HG03095 (cell line): ENCODE measurements at regions not wholly inside any gene's neighbourhood (a gene's known extent, or its start where the extent isn't known, plus 50 kb on each side); places are given as distances from the start of the nearest gene placed in this dataset.
A peak's percentile ranks its signal among the peaks of the same experiment; 100 is the strongest.

Source experiments
- ATAC-seq: cut with Tn5 transposase; IDR thresholded peaks from one replicate; pipeline ENCODE4 v1.9.1; 2021; ENCODE audit warnings: moderate library complexity; ENCODE audit not compliant: unreplicated experiment

DNA sequence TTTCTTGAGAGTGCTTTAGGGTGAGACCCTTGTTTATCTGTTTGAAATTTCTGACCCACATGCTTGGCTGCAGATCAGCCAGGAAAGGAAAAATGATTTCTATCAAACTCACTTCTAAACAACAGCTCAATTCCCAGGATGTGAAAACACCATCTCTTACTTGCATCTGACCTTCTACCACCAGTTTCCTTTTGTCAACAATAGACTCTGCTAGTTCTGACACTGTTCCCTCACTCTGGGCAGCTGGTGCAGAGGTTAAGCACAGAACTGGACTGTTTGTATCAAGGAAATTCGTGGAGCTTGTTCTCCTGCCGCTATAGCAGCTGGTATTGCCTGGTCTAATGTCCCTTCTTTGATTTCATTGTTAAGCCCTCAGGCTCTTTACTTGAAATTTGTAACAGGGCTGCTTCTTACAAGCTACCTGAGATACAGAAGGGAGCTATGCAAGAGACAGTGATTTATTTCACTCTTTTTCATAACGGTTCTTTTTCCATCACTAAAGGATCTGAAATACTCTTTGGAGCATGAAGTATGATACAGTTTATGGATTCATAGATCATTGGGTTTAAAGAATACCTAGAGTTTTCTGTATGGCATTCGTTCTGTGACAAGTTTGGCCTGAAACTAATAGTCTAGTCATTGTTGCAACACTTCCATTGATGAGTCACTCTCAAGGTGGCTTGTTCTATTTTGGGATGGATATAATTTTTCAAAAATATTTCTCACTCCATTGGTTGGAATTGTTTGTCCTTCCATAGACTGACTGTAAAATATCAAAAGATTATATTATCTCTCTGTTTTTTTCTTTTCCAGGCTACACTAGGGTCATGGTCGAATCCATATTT lies 178.2 kb upstream of the ZC3H12C start:
- no peak for ATAC-seq

DNA sequence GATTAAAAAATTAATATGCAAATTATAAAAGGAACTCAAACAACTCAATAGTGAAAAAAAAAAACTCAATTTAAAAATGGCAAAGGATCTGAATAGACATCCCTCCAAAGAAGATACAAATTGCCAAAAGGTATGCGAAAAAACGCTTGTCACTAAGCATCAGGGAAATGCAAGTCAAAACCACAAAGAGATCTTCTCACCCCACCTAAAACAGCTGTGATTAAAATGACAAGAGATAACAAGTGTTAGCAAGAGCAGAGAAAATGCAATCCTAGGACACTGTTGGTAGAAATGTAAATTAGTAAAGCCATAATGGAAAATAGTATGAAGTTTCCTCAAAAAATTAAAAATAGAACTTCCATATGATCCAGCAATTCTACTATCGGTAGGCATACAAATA lies 166.3 kb upstream of the ZC3H12C start:
- no peak for ATAC-seq

DNA sequence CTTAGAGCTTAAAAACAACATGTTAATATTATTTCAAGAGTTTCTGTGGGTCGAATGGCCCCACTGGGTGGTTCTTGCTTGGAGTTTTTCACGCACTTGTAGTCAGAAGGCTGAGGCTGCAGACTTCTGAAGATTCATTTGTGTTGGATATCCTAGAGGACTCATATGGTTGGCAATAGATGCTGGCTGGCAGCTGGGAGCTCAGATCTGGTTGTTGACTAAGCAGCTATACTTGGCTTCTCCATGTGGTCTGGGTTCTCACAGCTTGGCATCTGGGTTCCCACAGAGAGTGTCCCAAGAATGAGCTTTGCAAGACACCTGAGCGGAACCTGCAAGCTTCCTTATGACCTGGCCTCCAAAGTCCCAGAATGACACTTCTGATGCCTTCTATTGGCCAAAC lies 163.9 kb upstream of the ZC3H12C start:
- no peak for ATAC-seq

DNA sequence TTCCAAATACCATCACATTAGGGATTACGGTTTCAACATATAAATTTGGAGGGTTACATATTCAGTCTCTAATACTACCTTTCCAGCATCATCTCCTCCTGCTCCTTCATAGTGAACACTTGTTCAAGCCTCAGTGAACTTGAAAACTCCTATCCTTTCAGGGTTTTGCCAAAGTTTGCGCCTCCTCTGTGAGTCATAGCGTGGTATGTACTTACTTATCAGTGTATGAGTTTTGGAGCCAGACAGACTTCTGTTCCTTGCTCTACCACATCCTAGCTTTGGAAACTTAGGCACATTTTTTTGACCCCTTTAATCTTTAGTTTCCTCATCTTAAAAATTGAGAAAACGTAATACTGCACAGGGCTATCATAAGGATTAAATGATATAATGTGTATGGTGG lies 160.1 kb upstream of the ZC3H12C start:
- no peak for ATAC-seq

DNA sequence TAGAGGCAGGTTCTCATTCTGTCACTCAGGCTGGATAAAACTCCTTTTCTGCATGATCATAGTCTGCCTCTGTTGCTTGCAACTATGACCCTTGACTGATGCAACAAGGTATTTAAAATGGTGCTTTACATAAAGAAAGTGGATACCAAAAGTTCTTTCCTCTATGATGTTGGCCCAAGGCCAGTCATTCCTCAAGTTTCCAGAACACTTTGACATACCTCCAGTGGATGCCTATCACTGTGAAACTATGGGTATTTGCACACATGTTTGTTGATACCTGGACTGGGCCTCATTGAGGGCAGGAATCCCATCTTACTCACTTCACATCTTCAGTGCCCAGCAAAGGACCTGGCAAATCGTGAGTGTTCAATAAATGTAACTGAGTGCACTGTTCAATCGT lies 159.0 kb upstream of the ZC3H12C start:
- no peak for ATAC-seq

DNA sequence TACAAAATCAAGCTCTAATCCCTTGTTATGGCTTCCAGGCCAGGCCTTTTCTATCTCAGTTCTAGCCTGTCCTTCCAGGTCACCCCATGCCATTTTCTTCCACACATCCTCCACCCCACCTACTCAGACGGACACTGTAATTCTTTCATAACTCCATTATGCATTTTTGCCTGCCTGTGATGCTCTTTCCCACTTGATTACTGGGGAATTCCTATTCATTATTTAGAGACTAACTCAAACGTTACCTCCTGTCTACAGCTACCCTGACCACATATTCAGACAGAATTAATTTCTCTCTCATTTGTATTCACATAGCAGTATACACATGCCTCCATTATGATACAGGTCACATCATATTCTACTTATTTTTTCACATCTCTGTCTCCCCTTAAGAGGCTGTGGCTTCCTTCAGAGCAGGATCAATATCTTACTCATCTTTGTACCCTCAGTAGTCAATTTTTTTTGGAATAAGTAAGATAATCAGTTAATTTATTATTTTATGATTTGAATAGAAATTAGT lies 156.5 kb upstream of the ZC3H12C start:
- ATAC-seq, result no peak

DNA sequence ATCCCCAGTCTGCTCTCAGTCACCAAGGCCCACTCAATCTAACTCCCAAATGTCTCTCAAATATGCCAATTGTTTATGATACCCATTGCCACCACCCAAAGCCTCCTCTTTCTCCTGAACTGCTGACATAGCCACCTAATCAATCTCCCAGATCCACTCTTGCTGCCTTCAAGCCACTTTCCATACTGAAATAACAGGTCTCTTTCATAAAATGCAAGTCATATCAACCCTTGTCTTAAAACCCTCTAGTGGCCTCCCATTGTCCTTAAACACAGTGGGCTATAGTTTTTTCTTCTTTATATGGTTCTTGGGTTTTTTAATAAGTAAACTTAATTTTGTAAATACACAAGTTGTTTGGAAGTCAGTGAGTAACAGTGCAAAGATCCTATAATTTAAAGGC lies 155.2 kb upstream of the ZC3H12C start:
- no peak for ATAC-seq

DNA sequence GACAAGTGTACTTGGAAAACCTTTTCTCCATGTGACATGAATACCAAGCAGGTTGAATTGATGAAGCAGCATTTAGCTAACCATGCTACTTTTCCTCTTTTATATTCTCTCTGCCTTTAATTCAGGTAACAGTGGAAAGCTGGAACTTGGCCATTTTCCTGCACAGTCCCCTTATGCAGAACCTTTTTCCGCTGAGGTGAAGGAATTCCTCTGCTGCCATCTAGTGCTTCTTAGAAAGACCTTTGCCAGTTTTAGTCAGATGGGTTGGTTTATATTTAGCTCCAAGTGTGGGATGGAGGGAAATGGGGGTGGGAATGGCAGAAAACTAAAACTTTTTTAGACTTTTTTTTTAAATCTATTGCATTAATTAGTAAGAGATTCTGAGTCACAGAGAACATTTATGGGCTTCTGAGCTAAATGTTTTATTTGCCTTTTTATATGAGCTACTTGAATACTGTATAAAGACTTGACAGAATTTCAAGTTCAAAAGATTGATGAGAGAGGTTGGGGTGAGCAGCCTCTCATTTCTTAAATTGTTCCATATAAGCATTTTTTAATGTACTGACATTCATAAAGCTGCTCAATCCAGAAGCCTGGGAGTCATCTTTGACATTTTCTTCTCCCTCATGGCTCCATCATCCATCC lies 153.9 kb upstream of the ZC3H12C start:
- ATAC-seq, result no peak

DNA sequence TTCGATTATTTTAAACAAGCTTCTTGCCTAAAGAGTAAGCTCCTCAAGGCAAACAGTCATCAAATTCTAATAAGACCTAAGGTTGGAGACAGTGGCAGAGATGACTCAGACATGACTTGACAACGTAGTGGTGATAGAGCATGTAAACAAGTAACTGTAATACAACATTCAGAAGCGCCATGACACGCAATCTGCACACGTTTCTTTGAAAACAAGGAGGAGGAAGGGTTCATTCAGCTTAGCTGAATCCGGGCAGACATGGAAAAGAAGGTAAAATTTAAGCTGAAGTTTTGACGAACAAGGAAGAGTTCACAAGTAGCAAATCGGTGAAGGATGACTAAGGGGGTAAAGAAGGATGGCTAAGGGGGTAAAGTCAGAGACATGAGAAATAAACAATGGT lies 152.4 kb upstream of the ZC3H12C start:
- no peak for ATAC-seq

DNA sequence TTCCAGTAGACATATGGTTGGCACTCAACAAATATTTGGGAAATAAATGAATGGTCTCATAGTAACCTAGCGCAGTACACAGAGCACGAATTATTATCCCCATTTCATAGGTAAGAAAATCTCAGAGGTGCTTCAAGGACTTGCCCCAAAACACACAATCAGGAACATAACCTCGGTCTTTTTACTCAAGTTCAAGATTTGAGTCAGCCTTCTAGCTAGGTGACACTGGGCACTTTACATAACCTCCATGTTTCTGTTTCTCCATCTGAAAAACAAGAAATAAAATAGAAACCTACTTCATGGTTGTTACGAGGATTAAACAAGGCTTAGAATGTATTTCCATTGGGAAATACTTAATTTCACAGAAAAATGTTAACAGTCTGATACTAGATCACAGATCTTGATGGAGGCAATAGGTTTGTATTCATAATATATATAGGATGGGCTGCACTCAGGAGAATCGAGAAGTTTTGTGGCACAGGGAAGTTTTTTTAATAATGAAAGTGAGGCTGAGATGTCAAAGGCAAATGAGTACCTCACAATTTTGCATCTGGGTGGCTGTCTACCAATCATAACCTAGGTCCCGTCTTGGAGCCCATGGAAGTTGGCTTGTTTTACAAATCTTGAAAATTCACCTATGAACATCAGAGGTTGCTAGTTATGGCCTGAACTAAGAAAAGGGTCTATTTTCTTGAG lies 147.4 kb upstream of the ZC3H12C start:
- ATAC-seq, result peak; percentile 53

DNA sequence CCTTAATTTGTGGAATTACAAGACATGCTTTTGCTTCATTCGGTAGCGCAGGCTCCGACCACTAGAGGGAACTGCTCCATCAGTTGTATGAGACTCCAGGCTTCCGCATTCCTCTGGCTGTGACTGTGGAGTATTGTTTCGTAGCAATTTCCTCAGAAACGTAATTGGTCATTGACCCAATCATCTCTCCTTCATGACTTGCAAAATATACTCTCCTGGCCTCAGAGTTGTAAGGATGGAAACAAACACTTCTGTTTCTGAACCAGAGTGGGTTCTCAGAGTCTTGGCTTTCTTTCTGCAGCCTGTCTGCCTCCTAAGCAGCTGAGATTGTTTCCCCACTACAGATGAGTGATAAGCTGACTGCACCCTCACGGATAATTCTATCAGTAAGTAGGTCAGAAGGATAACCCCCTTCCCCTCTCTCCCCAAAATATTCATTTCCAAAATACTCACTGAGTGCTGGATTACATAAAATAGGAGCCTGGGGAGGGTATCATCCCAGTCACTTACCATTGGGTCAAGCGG lies 146.8 kb upstream of the ZC3H12C start:
- peak; percentile 93 for ATAC-seq

DNA sequence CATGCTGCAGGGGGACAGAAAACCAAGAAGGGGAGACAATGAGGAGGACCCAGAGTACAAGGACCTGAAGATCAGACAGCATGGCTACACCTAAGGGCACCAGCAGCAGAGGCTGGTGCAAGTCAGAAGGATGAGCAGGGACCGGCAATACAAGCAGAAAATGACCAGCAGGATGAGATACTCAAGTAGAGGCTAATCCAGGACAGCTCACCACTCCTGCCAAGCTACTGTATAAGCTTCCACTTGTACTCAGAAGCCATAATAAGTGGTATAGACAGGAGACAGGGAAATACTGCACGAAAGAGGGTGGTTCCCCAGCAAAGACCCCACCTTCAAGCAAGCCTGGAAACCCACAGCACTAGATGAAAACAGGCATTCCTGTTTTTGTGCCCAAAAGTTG lies 138.7 kb upstream of the ZC3H12C start:
- ATAC-seq, result no peak

DNA sequence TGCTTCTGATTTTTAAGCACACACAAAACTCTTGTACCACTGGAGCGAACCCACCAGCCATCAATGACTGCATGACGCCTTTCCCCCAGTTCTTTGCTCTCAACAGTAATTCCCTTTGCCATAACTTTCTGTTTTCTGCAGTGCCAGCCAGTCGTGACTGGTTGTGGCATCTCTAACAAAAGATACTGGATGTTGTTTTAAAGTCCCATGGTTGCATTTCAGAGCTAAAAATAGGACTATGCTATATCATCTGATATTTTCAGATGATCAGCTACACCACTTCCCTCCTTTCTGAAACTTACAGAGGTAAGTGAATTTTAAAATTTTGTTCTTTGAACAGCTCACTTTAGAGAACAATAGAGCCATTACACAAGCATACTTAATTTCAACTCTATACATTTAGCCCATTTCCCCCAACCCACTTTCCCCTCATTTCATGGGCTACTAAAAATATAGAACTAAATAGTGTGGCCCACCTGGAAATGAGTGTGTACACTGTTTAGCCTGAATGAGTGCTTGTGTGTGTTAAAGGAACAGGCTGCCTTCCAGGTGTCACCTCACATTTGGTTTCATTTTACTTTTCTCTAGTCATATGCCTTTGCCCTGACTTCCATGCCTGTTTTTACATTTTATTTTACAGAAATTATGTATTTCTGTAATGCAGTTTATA lies 136.9 kb upstream of the ZC3H12C start:
- peak; percentile 75 for ATAC-seq

DNA sequence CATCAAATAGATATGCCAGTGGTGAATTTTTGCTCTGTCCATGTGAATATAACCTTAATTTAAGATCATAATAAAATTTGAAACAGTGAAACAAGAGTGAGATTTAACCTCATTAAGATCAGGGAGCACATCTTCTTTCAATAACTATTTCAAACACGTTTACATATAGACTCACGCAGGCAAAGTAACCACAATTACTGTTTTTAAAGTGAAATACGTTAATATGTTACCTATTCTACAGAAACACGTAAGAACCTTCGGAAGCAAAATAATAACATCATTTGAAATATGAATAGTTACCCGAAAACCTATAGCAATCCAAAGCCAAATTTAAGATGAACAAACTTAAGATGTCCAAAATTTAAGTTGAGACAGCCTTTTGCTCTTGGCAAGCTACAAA lies 136.2 kb upstream of the ZC3H12C start:
- peak; percentile 41 for ATAC-seq

DNA sequence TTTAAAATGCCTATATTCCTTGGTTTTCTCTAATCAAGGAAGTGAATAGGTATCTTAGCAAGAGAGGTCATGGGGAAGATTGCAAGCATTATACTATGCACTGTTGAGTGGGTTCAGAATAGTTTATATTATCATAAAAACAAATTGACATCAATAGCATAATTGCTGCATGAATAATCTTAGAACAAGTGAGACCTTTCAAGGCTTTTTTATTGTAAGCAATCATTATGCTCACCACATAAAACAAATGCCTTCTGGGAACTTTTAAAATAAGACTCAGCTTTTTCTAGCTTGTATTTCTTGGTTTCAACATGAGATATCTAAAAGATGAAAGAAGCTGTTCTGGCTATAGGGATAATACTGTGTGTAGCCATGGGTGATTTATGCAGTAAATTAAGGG lies 135.6 kb upstream of the ZC3H12C start:
- no peak for ATAC-seq

DNA sequence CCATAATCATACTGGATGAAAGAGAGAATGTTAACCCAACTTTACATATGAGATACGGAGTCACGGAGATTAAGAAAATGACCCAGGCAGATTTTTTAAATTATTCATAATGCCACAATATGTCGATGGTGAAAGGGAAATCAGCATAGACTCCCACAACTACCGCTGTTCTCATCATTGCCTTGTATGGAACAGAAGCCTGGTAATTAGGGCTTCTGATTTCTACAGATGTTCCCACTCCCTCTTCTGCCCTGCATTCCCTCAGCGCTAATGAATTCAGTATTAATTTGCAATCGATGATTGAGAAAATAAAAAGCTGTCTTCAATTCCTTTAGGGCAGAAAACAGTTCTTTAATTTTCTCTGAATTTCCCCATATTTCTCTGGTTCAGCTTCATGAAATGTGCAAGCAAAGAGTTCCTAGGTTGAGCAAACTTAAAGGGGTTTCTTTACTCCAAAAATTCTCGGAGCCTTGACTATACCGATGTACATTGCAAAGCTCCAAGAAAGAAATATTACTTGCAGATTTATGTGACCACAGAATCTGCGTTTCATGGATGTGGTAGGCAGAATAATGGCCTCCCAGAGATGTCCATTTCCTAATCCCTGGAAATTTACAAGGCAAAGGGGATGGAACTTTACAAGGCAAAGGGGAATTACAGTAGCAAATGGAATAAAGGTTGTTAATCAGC lies 134.9 kb upstream of the ZC3H12C start:
- ATAC-seq, result no peak

DNA sequence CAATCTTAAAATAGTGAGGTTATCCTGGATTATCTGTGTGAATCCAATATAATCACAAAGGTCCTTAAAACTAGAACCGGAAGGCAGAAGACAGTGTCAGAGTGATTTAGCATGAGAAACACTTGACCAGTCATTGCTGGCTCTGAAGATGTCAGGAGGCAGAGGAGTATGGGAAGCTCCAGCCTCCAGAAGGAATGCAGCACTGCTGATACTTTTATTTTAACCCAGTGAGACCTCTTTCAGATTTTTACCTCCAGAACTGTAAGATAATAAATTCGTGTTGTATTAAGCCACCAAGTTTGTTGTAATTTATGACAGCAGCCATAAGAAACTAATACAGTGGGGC lies 134.4 kb upstream of the ZC3H12C start:
- ATAC-seq, result no peak

DNA sequence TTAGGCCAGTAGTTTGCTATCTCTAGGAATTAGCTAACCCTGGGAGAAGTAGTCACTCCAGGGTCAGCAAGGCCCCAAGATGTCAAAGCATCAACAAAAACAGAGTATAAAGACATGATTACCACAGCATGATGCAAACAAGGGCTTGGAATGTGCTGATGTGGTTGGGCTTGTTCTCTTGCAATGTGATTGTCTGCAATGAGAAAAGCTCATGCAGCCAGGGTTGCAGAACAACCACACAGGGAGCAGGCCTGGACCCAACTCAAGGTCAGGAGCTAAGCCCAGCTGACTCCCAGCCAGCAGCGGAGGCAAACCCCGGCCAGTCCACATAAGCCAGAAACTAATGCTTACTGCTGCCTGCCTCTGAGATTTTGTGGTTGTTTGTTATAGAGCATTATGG lies 132.4 kb upstream of the ZC3H12C start:
- ATAC-seq, result no peak

DNA sequence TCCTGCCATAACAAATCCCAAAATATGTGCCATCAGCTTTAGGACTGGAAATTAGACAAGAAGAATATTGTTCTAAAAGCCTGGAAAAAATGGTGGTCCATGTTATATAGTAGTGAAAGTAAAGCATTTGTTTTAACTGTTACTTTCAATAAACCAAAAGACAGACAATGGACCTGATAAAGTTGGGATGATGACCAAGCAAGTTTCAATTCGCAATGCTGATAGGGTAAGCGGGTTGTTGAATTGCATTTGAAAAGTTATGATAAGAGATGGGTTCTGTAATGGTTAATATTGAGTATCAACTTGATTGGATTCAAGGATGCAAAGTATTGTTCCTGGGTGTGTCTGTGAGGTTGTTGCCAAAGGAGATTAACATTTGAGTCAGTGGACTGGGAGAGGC lies 131.9 kb upstream of the ZC3H12C start:
- no peak for ATAC-seq

DNA sequence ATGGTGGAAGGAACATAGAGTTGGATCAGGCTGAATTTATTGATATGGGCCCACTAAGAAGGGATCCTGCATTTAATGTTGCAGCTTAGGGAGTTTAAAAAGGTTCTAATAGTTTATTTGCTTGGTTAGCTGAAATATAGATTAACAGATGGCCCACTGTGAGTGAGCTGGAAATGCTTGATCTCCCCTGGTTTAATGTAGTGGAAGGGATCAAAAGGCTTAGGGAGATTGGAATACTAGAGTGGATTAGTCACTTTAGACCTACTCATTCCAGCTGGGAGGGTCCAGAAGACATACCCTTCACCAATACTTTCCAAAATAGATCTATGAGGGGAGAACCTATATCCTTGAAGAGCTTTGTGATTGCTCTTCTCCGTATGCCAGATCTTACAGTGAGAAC lies 130.1 kb upstream of the ZC3H12C start:
- no peak for ATAC-seq

DNA sequence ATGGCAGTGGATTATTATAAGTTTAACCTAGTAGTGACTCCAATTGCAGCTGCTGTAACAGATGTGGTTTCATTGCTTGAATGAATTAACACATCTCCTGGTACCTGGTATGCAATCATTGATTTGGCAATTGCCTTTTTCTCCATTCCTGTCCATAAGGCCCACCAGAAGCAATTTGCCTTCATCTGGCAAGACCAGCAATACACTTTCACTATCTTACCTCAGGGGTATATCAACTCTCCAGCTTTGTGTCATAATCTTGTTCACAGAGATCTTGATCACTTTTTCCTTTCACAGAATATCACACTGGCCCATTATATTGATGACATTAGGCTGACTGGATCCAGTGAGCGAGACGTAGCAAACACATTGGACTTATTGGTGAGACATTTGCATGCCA lies 128.7 kb upstream of the ZC3H12C start:
- no peak for ATAC-seq
